HG03039 (cell line): ENCODE measurements at regions not wholly inside any gene's neighbourhood (a gene's known extent, or its start where the extent isn't known, plus 50 kb on each side); places are given as distances from the start of the nearest gene placed in this dataset.

Experiments used
- ATAC-seq: cut with Tn5 transposase; IDR thresholded peaks from one replicate; pipeline ENCODE4 v1.9.1; 2021; ENCODE audit warnings: mild to moderate bottlenecking, moderate library complexity; ENCODE audit not compliant: unreplicated experiment

DNA sequence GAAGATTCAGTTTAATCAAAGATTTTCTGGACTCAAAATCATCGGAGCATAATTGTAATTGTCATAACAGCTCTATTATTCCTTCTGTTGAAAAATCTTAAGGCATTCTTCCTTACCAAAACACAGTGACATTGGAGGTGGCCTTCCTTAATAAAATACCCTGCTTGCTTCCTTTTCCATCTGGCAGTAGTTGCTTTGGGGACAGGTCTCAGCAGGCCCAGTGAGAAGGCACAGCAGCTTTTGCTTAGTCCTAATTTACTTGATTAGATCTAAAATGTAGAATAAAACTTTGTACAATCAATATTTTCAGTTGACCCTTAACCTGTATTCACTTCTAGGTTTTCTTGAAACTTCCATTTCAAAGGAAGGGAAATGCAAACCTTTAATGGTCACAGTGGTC lies 471.6 kb downstream of the PCDH20 start:
- ATAC-seq: no peak

GRCh38 chr13:60936281-60936680 lies 479.4 kb downstream of the PCDH20 start:
- no peak for ATAC-seq

DNA sequence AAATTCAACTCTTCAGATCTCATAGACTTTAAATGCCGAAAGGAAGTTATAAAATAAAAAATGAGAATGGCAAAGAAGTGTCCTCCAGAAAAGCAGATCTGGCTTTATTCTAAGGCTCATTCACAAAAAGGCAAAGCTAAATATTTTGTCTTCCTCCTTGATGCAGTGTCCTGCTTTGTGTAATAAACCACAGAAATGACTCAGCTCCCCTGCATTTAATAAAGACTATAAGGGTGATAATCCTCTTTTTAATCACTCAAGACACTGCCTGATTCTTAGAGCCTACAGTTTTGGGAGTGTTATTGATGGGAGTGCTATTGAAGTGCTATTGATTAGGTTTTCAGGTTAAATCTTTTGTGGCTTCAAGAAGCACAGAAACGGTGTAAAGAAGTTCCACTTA lies 482.0 kb downstream of the PCDH20 start:
- ATAC-seq: no peak

GRCh38 chr13:60931858-60932546 lies 483.6 kb downstream of the PCDH20 start:
- ATAC-seq: no peak

DNA sequence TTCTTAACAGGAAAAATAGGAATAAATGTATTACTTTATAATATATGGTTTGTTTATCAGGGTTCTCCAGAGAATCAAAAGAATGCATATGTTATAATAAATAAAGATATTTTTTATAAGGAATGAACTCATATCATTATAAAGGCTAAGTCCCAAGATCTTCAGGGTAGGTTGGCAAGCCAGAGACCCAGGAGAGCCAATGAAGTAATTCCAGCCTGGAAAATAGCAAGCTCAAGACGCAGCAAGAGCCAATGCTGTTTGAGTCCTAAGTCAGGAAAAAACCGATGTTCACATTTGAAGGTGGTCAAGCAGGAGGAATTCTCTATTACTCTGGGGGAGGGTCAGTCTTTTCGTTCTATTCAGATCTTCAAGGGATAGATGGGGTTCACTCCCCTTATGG lies 490.0 kb downstream of the PCDH20 start:
- no peak for ATAC-seq

DNA sequence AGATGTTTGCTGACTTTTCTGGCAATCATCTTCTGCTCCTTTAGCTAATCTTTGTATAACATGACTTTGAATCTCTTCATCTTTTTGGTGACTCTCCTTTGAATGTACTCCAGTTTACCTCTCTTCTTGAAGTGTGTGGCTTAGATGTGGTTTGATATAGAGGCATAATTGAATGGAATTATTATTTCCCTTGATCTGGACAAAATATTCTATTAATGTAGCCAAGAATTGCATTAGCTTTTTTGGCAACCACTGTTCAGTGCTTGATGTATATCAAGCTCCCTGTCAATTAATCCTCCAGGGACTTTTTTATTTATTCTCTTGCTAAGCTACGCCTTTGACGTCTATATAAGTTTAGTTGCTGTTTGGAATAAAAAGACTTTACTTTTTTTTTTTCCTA lies 490.8 kb downstream of the PCDH20 start:
- ATAC-seq: no peak

DNA sequence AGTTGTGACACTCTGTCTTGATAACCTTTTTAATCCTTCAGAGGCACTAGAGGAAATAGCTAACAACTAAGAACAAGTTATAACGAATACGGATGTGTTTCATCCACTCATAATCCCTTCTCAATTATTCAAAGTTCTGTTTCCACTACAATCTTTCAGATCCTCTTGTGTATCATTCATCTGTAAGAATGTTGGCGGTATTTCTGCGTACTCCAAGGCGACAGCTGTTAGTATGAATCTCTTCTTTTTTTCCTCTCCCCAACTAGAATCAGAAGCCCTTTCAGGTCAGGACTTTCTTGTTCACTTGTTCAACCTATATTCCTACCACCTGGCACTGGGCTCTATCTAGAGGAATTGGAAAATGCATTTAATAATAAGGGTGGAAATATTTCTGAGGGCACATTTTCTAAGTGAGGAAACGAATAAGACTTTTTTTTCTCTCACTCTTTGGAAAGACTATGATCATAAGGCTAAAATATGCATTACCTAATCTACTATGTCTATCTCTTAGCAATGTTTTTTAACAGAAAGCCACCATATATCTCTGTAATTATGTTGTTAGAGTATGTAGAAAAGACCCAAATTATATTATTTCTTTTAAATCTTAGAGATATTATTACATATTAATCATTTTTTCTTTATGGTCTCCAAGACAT lies 492.9 kb downstream of the PCDH20 start:
- ATAC-seq: no peak

GRCh38 chr13:60893801-60894200 lies 496.8 kb downstream of the TDRD3 start:
- no peak for ATAC-seq

GRCh38 chr13:60887711-60888110 lies 490.7 kb downstream of the TDRD3 start:
- no peak for ATAC-seq

GRCh38 chr13:60881507-60881906 lies 484.5 kb downstream of the TDRD3 start:
- no peak for ATAC-seq

DNA sequence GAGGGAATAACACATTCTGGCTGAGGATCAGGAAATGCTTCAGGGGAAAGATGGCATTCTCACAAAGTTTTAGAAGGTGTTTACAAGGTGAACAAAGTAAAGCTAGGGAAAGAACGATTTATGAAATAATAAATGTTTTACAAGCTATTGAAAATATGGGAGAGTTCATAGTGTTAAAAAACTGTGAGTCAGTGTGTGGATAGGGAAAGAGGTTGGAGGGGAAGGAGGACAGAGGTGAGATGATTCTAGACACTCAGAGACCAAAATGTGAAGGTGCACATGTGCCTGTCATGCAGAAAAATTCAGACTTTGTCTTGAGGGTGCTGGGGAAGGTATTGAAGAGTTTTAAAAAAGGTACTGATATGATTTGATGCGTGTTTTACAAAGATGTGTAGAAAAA lies 476.1 kb downstream of the TDRD3 start:
- ATAC-seq: no peak

- ATAC-seq: no peak
Measured at GRCh38 chr13:60869941-60870613, 473.1 kb downstream of the TDRD3 start.

GRCh38 chr13:60869225-60869624 lies 472.2 kb downstream of the TDRD3 start:
- no peak for ATAC-seq

- no peak for ATAC-seq
Measured at GRCh38 chr13:60862036-60862435, 465.0 kb downstream of the TDRD3 start.

GRCh38 chr13:60857698-60858097 lies 460.7 kb downstream of the TDRD3 start:
- no peak for ATAC-seq

DNA sequence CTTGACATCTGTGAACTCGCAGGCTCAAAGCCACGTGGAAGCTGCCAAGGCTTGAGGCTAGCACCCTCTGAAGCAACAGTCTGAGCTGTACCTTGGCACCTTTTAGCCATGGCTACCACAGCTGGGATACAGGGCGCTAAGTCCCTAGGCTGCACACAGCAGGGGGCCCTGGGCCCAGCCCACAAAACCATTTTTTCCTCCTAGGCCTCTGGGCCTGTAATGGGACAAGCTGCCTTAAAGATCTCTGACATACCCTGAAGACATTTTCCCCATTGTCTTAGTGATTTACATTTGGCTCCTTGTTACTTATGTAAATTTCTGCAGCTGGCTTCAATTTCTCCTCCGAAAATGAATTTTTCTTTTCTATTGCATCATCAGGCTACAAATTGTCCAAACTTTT lies 455.9 kb downstream of the TDRD3 start:
- ATAC-seq: no peak

GRCh38 chr13:60851378-60851777 lies 454.4 kb downstream of the TDRD3 start:
- no peak for ATAC-seq

DNA sequence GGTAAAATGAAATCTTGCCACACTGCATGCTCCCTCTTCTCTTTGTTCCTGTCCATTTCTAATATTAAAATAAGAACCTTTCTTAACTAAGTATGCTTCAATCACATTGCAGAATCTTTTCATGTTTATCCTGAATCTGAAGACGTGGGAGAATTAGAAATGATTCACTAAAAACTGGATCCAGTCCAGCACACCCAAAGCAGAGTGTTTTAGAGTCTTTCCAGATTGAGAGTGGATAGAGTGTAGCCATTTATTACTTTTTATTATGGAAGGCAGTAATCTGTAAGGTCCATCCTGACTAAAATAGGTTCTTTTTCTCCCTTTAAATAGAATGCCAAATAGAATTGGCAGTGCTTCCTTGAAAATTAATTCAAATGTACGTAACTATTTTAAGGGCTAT lies 453.5 kb downstream of the TDRD3 start:
- ATAC-seq: no peak

DNA sequence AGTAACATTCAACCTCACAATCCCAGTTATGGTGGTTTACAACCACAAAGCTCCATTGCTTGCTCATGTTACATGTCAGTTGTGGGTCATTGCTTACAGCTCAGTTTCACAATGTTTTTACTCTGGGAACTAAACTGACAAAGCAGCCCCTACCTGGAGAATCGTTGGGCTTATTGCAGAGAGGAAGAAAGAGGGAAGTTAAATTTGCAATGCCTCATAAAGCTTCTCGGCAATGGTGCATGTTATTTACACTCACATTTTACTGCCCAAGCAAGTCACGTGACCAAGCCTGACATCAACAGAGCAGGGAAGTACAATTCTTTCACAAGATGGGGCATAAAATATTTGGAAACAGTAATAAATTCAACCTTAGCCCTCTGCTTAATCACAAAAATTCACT lies 441.6 kb downstream of the TDRD3 start:
- no peak for ATAC-seq

DNA sequence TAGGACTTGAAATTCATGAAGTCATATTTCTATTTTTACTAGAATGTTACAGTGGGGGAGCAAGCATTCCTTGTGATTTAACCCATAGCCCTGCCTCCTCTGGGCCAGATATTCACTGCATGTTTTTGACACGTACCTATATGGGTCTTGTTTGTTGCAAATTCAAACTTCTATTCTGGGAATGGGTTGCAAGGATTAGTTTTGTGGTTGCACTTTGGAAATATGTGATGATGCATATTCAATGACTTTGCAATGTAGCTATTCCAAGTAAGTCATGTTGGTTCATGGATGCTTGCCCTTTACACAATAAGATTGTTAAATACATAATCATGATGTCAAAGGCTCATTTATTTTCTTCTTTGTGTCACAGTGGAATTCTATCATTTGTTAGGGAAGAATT lies 440.8 kb downstream of the TDRD3 start:
- ATAC-seq: no peak

DNA sequence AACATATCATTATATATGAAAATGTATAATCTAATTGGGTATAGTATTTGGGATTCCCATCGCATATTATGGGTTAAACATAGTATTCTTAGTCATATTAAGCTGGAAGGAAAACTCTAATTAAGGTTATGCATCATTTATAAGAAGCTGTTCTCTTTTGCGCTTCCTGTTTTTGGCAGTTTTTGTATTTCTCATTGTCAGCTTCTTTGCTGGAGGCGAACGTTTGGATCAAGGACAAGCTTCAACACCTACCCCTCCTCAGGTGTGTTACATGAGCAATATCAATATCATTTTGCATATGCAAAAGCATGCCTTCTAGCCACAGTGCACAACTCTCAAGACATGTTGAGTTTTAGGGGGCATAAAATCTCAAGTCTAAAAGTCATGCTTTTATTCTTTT lies 439.8 kb downstream of the TDRD3 start:
- ATAC-seq: no peak

- ATAC-seq: no peak
Measured at GRCh38 chr13:60811581-60811980, 414.6 kb downstream of the TDRD3 start.
